MCF 10A (cell line): ENCODE measurements at regions not wholly inside any gene's neighbourhood (a gene's known extent, or its start where the extent isn't known, plus 50 kb on each side); places are given as distances from the start of the nearest gene placed in this dataset.
"Not testable (repeated sequence)": the region's sequence is repeated elsewhere in the genome, so short reads cannot be mapped to it uniquely, and the experiment has no call there.

ENCODE experiments used
- BruUV-seq: library from RNA; stranded (reverse); fragments of 400-500 nt; replicated peaks from 2 replicates; lab custom pipeline; 2021; lab: Mats Ljungman, UMichigan
- CTCF ChIA-PET: fragments of 300-600 bp; sonication (Branson Sonifier 250); formaldehyde crosslinking; extraction: SDS; loops from one replicate; lab custom pipeline; 2021; ENCODE audit warnings: antibody characterized with exemption, inconsistent platforms; lab: Yijun Ruan, JAX
- POLR2A ChIA-PET: fragments of 300-600, 350-650 bp; sonication (Branson Sonifier 250); formaldehyde crosslinking; extraction: SDS; loops from one replicate; lab custom pipeline; 2020; ENCODE audit warnings: antibody characterized with exemption, inconsistent platforms; lab: Yijun Ruan, JAX
- DNase-seq: peaks from one replicate; pipeline ENCODE4 v3.0.0-alpha.2; 2018; ENCODE audit not compliant: unreplicated experiment
- H3K27ac Mint-ChIP-seq: one replicate; pipeline ENCODE4 v1.8.0; 2022; ENCODE audit warnings: mild to moderate bottlenecking, low read depth, mixed read lengths; ENCODE audit not compliant: unreplicated experiment
- H3K27me3 Mint-ChIP-seq: one replicate; pipeline ENCODE4 v1.8.0; 2022; ENCODE audit warnings: mixed read lengths; ENCODE audit not compliant: insufficient read depth, unreplicated experiment
- H3K36me3 Mint-ChIP-seq: one replicate; pipeline ENCODE4 v1.8.0; 2022; ENCODE audit warnings: mild to moderate bottlenecking, moderate library complexity, mixed read lengths; ENCODE audit not compliant: insufficient read depth, unreplicated experiment
- H3K4me1 Mint-ChIP-seq: one replicate; pipeline ENCODE4 v1.8.0; 2022; ENCODE audit warnings: mixed read lengths; ENCODE audit not compliant: insufficient read depth, unreplicated experiment
- H3K4me3 Mint-ChIP-seq: one replicate; pipeline ENCODE4 v1.8.0; 2022; ENCODE audit warnings: mild to moderate bottlenecking, moderate library complexity, mixed read lengths; ENCODE audit not compliant: unreplicated experiment
- H3K9me3 Mint-ChIP-seq: one replicate; pipeline ENCODE4 v1.8.0; 2022; ENCODE audit warnings: mixed read lengths; ENCODE audit not compliant: unreplicated experiment
- CTCF ChIP-seq: fragments of 200-600 bp; IDR thresholded peaks from one replicate; pipeline ENCODE4 v1.8.0; 2022; ENCODE audit warnings: antibody characterized with exemption, mild to moderate bottlenecking; ENCODE audit not compliant: unreplicated experiment
- intact Hi-C: fragments of 100-400 bp; cut with micrococcal nuclease; formaldehyde crosslinking; loops from 2 replicates; pipeline ENCODE4 v1.14.1; 2022

GRCh38 chr2:584863-585823, 92.1 kb downstream of the TMEM18 start:
- ChIA-PET POLR2A (no interaction called here), CTCF (interaction anchor here (0.6 to 0.7 kb wide), 3 partner anchors 40 to 562 kb away, joined by 3 to 4 read pairs (median 3); no protein-coding TSS in a partner anchor)
- H3K4me1 Mint-ChIP-seq = peaks cover 21% of the 10 kb centered on the region
- no peak overlapping the region for H3K27ac Mint-ChIP-seq
- TF ChIP-seq CTCF = no peak
- H3K27me3 Mint-ChIP-seq = no peaks in the 10 kb centered on the region
- H3K36me3 Mint-ChIP-seq = no peaks in the 10 kb centered on the region
- DNase-seq = no peak
- H3K9me3 Mint-ChIP-seq = no peaks in the 10 kb centered on the region
- H3K4me3 Mint-ChIP-seq = no peak overlapping the region
- BruUV-seq = no TSS peak
- intact Hi-C loops = no loop called here

GRCh38 chr2:583666-584065, 93.5 kb downstream of the TMEM18 start:
- Mint-ChIP-seq H3K9me3 (no peaks in the 10 kb centered on the region), H3K36me3 (no peaks in the 10 kb centered on the region), H3K4me1 (peaks cover 6% of the 10 kb centered on the region), H3K4me3 (no peak overlapping the region), H3K27me3 (no peaks in the 10 kb centered on the region), H3K27ac (no peak overlapping the region)
- ChIA-PET POLR2A (no interaction called here), CTCF (no interaction called here)
- intact Hi-C loops = no loop called here
- no peak for DNase-seq
- TF ChIP-seq CTCF = no peak
- BruUV-seq = no TSS peak

- Mint-ChIP-seq H3K4me1 (peaks cover 6% of the 10 kb centered on the region), H3K36me3 (no peaks in the 10 kb centered on the region), H3K4me3 (no peak overlapping the region), H3K27me3 (no peaks in the 10 kb centered on the region), H3K9me3 (no peaks in the 10 kb centered on the region), H3K27ac (no peak overlapping the region)
- CTCF ChIA-PET = no interaction called here
- intact Hi-C loops = no loop called here
- no peak for DNase-seq
- BruUV-seq = no TSS peak
- no peak for TF ChIP-seq CTCF
- POLR2A ChIA-PET = interaction anchor here (0.9 kb wide), 1 partner anchor 15 kb away, joined by 4 read pairs; no protein-coding TSS in a partner anchor
Observed at GRCh38 chr2:582792-583528, 94.2 kb downstream of the TMEM18 start.

- H3K4me3 Mint-ChIP-seq, H3K36me3 Mint-ChIP-seq, intact Hi-C loops, H3K27me3 Mint-ChIP-seq, BruUV-seq, CTCF ChIA-PET, H3K9me3 Mint-ChIP-seq, H3K27ac Mint-ChIP-seq, H3K4me1 Mint-ChIP-seq, DNase-seq: not testable (repeated sequence)
- POLR2A ChIA-PET = interaction anchor here (0.9 kb wide), 1 partner anchor 14 kb away, joined by 4 read pairs; no protein-coding TSS in a partner anchor
Observed at GRCh38 chr2:582289-582688, 94.9 kb downstream of the TMEM18 start.
